ENCODE measurements at regions not wholly inside any gene's neighbourhood (a gene's known extent, or its start where the extent isn't known, plus 50 kb on each side); places are given as distances from the start of the nearest gene placed in this dataset.

DNA sequence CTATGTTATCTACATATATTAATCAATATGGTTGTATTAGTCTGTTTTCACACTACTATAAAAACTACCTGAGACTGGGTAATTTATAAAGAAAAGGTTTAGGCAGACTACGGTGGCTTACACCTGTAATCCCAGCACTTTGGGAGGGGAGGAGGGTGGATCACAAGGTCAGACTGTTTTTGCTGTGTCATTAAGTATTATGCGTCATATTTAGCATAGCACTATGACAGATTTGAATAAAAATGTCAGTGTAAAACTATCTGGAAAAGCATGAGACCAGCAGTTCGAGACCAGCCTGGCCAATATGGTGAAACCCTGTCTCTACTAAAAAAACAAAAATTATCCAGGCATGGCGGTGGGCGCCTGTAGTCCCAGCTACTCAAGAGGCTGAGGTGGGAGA, 209.7 kb upstream of the ARHGAP24 start:
- no peak for DNase-seq

DNA sequence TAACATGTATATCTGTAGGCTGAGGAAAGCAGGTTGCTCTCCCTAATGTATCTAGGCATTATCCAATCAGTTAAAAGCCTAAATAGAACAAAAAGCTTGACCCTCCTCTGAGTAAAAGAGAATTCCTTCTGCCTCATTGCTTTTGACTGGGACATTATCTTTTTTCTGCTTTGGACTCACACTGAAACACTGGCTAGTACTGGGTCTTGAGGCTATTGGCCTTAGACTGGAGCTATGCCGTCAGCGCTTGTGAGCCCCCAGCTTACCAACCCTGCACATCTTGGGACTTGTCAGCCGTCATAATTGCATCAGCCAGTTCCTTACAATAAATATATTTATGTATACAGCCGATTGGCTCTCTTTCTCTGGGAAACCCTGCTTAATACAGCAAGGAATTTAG, 206.8 kb upstream of the ARHGAP24 start:
- DNase-seq = no peak

DNA sequence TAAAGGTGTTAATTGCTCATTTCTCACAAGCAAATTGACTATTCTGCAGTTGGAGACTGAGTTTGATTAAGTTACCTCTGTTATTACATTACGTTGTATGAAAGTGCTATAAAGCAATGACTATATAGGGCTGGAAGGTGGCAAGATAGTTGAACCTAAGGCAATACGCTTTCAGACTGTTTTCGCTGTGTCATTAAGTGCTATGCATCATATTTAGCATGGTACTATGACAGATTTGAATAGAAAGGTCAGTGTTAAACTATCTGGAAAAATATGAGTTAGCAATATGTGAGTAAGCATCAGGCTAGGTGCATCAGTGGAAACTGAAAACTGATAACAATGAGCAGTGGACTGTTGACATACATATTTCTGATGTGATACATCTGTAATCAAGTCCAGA, 206.0 kb upstream of the ARHGAP24 start:
- DNase-seq = no peak

DNA sequence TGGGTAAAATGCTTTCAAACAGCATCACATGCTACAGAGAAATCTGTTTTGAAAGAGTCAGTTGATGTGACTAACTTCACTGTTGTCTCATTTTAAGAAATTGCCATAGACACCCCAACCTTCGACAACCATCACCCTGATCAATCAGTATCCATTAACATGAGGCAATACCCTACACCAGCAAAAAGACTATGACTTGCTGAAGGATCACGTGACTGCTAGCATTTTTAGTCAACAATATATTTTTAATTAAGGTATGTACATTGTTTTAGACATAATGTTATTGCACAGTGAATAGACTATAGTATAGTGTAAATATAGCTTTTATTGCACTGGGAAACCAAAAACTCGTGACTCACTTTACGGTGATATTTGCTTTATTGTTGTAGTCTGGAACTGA, 200.0 kb upstream of the ARHGAP24 start:
- no peak for DNase-seq

DNA sequence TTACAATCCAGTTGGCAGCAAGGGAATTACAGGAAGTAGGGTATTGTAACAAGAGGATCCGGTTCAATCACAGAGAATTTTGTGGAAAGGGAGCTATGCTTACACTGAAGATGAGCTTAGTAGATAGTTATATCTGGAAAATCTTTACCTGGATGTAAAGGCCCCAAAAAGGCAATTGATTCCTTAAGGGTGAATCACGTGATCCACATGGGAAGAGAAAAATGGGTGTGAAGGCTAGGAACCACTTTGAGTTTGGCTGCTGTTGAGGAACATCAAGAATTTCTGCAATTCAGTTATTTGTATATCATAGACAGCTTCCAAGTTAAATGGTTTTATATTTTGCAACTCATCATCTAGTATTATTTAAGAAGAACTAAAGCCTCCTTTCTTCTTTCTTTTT, 194.0 kb upstream of the ARHGAP24 start:
- no peak for DNase-seq

DNA sequence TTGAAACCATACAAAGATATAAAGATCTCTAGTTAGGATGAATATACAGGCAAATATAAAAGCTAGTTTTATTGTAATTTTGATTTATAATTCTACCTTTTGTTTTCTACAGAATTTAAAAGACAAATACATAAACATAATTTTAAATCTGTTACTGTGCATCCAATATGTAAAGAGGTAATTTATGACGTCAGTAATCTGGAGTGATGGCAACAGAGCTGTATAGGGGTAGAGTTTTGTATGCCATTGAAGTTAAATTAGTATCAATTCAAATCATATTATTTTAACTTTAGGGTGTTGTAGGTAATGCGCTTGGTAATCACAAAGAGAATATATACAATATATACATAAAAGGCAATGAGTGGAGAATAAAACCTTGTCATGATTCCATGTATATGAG, 183.7 kb upstream of the ARHGAP24 start:
- DNase-seq = no peak

DNA sequence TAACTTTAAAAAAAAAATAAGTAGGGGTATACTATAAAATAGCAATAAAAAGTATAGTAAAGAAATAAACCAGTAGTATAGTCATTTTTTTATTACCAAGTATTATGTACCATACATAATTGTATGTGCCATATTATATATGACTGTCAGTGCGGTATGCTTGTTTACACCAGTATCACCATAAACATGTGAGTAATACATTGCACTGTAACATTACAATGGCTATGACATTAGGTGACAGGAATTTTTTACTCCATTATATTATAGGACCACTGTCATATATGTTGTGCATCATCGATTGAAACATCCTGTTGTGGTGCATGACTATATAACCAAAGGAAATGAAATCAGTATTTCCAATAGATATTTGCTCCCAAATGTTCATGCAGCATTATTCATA, 176.9 kb upstream of the ARHGAP24 start:
- no peak for DNase-seq

DNA sequence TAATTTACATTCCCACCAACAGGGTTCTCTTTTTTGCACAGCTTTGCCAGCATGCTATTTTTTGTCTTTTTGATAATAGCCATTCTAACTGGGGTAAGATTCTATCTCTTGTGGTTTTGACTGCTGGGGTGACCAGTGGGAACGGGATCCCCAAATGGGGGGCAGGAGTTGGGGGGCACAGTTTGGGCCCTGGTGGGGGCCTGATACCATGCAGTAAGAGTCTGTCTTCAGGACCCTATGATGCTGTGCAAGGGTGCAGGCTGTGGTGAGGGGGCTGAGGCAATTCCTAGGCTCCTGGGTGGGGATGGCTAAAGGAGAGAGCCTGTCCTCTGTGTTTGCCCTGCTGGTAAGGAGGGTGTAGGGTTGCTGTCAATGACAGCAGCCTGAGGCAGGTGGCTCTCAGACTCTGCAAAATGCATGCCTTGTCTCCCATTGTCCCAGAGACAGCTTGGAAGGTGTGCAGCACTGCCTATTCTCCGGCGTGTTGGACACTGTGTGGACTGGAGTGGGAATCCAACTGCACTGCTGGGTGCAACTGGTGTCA, 172.7 kb upstream of the ARHGAP24 start:
- no peak for DNase-seq

DNA sequence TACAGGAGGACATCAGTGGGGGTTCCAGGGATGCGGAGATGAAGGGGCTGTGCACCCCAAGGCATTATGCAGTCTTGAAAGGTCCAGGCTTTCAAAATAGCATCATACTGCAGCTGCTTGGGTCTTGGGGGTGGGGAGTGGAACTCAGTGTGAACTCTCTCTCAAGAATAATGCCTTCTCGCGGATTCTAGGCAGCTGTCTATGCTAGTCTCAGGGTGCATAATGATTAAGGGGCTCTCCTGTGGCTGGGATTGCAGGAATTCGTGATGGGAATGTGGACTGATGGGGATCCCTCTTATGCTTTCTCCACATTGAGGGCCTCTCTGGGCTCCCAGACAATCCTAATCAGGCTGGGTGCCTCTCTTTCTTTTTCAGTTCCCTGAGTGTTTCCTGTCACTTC, 172.2 kb upstream of the ARHGAP24 start:
- no peak for DNase-seq

DNA sequence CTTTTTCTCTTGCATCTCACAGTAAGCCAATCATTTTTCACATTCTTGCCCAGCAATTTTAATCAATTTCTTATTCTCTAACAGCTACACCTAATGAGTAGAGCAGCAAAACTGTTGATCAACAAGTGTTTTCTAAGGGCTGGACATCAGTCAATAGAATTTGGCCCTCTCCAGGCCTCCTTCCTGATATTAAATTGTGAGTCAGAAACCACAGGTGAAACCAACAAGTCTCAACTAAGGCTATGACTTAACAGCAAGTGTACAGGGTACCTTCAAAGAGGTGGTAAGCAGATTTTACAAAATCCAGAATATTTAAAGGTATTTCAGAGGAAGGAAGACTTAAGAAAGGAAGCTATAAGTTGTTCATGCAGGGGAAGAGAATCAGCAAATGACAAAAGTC, 156.5 kb upstream of the ARHGAP24 start:
- DNase-seq = no peak

DNA sequence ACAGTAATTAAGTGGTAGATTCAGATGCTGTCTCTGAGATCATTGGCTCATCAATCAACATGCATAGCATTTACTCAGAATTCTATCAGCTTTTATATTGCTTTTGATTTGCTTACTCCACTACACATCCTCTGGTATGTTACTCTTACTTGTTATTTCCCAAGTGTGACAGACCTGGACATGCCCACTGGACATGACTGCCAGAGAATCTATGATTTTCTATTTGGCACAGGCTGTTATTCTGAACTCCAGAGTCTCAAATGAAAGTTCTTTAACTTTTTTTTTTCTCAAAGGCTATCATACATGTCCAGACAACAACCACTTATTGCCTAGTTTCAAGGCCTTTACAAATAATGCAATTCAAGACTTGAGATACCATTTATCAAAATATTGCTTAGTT, 116.1 kb upstream of the ARHGAP24 start:
- no peak for DNase-seq

DNA sequence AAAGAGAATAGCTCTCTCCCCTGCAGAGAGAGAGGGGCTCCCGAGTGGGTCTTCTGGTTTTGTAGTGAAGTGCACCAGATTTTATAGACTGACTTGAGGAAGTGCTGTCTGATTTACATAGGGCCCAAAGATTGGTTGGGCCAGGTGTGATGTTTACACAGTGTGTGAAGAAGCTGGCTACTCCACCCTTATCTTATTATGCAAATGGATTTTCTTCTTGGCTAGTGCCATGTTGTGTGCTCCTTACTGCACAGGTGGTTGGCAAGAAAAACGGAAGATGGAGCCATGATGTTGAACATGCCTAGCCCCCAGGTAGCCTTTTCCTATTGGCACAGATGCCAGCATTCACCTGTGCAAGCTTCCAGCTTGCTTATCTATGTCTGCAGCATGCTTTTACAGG, 112.4 kb upstream of the ARHGAP24 start:
- no peak for DNase-seq

DNA sequence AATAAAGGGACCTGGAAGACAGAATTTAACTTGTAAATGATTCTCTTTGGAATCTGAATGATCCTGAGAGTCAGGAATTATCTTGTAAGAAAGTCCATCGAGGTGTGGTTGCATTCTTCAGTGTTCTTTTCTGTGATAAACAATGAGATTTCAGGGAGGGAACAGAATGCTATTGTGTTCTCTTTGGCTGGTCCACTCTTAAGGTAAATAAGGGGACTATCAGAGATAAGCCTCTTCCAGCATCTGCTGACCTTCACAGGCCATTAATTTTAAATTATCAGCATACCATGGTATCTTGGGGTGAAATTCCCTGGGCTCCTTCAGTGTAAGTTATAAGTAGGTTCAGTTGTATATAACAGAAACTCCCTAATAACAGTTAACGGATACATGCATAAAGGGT, 107.1 kb upstream of the ARHGAP24 start:
- no peak for DNase-seq

DNA sequence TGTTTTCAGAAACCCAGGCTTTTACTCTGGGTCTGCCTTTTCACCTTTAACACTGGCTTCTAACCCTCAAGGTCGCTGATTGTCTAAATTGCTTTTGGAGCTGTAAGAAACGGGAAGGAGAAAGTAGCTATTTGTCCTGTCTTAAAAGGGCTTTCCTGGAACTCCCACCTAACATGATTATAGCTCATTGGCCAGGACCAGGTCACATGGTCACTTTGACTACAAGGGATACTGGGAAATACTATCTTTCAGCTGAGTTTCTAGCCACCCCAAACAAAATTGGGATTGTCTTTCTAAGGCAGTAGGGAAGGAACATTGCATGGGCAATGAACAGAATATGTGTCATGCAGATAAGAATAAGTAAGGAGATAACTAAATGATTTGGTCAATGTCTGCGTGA, 106.7 kb upstream of the ARHGAP24 start:
- DNase-seq = no peak

DNA sequence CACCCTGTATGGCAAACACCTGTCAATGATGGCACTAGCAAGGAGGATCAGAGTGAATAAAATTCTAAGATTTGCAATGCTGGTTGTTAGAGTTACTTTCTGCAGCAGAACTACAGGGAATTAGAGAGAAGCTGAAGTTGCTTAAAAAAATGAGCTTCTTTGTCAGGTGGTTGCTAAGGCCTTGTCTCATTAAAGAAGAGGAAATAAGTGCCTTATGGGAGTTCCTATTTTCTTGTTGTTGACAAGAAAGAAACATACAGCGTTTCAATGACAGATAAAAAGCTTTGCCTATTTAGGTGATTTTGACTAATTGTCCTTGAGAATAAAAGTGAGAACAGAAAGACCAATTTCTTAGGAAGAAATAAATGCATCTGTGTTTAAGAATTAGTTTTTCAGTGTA, 106.0 kb upstream of the ARHGAP24 start:
- DNase-seq = no peak

DNA sequence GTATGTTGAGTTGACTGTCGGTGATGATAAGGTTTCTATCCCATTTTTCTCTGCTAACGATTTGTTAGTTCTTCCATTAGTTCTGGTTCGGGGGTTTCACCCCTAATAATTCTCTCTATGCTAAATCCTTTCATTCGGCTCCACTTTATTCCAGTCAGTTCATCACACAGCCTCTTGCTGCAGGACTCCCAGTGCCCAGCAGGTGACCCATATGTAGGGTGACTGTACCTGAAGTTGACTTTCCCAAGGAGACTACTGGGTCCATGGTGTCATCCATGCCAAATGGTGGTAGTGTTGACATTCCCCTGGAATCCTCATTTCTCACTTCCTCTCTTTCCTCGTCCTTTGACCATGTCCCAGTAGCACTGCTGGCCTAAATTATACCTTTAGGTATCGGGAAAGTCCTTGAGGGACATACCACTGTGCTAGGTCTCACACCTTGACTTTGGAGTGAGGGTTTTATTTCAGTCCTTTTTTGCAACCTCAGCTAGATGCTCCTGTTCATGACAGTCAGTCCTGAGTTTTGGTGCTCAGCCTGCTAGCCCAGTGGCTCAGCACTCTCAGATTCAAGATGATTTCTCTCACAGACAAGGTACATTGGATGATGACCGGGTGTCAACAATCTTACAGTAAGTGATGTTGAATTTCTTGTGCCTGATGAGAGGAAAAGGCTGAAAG, 105.1 kb upstream of the ARHGAP24 start:
- no peak for DNase-seq

DNA sequence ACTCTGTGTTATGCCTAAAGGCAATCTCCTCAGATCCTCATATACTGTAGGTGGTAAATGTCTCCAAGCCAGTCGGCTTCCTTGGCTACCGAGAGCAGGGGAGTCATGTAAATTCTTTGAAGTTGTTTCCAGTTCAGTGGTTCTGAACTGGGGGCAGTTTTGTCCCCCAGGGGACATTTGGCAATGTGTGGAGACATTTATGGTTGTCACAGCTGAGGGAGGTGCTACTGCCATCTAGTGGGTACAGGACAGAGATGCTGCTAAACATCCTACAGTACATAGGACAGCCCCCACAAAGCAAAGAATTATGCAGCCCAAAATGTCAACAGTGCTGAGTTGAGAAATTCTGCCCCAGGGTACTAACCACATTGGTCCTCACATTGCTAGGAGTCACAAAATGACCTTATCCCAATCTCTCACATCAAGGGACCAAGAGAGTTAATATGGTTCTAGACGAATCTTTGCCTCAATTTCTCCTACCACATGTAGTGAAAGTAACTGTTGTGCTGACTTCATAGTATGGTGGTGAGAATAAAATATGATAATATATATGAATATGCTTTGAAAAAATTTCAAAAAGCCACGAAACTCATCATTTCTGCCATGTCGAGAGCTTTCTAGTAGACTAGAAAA, 104.4 kb upstream of the ARHGAP24 start:
- peak; percentile 30 for DNase-seq

DNA sequence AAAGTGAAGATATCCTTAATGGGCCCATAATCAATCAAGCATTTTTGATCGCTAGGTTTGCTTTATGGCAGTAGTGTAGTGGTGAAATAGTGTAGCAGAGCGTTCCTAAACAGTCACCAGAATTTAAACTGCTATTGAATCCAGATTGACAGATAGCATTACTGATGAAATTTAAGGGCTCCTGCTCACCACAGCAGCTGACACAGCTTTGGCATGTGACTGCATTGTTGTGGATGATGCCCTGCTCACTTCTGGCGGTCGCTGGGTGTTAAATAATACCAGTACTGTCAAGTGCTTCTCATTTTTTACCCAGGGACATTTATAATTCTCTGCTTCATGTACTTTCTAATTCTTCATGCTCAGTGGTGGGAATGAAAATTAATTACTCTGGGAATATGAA, 102.0 kb upstream of the ARHGAP24 start:
- DNase-seq = no peak

DNA sequence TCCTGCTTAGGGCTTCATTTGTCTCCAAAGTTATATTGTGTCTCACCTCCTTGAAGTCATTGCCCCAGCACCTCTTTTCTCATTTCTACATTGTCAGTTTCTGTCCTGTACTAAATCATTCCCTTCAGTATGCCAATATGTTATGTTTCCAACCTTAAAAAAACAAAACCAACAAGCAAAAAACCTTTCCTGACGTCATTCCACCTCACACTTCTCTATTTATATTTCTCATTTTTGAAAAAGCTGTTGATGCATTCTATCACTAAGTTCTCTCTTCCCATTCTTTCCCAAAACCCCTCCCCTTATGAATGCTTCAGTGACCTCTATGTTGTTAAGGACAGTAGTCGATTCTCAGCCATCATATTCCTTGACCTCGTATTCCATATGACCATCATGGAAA, 98.7 kb upstream of the ARHGAP24 start:
- DNase-seq = no peak

DNA sequence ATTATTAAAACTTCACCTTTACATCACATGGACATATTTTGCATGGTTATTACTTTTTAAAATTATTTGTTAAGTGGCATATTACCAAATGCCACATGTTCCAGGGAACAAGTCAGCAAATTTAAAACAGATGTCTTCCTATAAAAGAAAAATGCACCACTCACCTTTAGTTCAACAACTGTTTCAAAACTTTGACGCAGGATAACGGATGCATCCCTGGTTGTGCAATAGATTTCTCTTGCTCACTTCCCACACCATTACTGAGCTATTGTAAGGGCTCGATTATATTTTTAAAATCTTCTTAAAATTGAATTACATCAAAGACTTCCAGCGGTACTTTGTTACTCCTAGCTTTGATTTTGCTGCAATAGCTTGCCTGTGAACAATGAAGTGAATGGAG, 93.0 kb upstream of the ARHGAP24 start:
- no peak for DNase-seq

DNA sequence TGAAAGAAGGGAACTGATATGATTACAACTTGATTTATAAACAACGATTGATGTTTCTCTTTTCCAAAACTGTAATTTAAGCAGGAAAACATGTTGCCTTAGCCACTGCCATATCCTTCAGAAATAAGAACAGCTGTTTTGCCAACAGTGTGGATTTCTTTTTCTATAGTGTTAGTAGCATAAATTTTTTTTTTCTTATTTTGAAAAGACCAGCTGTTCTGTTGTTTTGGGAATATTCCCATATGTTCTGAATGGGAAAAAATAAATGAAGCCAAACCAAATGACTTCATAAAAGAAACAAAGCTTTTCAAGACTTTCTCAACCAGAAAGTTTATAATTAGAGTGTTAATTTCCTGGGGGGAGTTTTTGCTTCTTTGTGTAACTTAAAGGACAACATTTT, 83.9 kb upstream of the ARHGAP24 start:
- peak; percentile 43 for DNase-seq

DNA sequence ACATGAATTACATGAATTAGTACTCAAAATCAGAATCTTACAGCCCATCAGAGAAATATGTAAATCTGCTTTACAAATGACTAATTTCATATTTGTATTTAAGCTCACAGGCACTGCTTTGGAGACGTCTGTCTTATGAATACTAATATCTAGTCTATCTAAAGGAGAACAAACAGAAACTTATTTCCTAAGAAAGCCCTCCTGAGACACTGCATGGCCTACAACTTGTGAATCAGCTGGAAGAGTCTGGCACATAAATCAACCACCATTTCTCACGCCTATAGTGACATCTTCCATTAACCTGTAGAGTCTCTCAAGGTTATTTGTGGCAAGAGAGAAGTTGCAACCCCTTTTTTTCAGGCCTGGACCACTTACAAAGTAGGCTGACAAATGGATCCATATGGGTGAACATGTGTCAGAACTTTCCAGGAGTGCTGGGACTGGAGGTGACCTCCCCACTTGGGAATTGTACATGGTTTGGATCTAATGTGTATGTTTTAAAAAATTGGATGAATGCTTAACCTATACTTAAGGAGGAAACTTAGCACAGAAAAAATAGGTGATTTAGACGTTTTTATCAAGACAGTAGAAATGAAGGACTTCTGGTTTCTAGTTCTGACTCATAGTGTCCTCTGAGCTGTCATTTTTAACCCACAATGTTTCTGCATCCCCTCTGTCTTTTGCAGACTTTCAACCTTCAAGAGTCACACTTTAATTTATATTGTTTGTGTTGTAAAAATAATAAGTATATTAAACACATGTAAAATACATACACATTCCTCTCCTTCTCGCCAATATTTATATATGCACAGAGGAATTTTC, 83.2 kb upstream of the ARHGAP24 start:
- DNase-seq = peak; percentile 48

DNA sequence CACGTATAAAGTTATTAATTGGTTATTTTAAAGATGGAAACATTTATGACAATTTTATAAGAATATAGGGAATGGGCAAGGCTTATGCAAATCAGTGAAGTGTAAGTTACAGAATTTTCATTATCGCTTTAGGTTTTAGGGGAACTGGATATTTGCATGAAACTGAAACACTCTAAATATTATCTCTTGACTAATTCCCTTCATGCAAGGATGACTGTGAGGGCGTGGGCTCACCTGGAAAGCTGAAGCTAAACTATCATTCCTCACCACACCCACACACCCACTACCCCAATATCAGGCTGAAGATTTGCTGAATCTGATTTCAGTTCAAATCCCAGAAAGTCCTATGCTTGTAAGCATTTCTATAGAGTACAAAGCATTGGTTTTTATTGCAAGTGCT, 81.7 kb upstream of the ARHGAP24 start:
- DNase-seq = no peak

All from muscle of arm (tissue), 1 donor.